AG10803 (cell line): ENCODE measurements at regions not wholly inside any gene's neighbourhood (a gene's known extent, or its start where the extent isn't known, plus 50 kb on each side); places are given as distances from the start of the nearest gene placed in this dataset.
A peak's percentile ranks its signal among the peaks of the same experiment; 100 is the strongest.

ENCODE experiments used
- DNase-seq: peaks from one replicate; pipeline ENCODE4 v3.0.0; 2010; ENCODE audit warnings: low read depth
- H3K4me3 ChIP-seq: 2 replicates; pipeline ENCODE4 v1.5.1; 2011; ENCODE audit warnings: mild to moderate bottlenecking, low read length, control low read depth
- TF ChIP-seq, protein P1 (sequence below): conservative IDR thresholded peaks from 2 replicates; pipeline ENCODE4 v1.5.1; 2011; ENCODE audit warnings: mild to moderate bottlenecking, low read length, control low read depth, inconsistent platforms

DNA sequence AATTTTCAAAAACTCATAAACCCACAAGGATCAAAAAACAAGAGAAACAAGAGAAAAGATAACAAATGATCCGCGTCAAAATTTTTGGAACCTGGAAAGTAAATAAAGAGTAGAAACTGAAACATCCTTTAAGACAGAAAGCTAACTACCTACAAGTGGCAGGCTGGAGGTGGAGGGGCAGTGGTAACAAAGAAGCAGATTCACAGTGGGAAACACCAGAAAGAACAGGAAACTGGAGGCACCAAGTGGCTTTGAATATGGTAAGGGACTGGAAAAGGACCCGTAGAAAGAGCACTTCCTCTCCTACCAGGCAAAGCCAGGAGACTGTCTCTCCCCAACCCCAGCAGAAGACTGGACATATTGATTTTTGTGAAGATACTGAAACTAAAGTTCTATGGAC is 100.6 kb upstream of the TARS1 start:
- H3K4me3 ChIP-seq: no peak overlapping the region
- TF ChIP-seq, protein P1, sequence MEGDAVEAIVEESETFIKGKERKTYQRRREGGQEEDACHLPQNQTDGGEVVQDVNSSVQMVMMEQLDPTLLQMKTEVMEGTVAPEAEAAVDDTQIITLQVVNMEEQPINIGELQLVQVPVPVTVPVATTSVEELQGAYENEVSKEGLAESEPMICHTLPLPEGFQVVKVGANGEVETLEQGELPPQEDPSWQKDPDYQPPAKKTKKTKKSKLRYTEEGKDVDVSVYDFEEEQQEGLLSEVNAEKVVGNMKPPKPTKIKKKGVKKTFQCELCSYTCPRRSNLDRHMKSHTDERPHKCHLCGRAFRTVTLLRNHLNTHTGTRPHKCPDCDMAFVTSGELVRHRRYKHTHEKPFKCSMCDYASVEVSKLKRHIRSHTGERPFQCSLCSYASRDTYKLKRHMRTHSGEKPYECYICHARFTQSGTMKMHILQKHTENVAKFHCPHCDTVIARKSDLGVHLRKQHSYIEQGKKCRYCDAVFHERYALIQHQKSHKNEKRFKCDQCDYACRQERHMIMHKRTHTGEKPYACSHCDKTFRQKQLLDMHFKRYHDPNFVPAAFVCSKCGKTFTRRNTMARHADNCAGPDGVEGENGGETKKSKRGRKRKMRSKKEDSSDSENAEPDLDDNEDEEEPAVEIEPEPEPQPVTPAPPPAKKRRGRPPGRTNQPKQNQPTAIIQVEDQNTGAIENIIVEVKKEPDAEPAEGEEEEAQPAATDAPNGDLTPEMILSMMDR: no peak
- no peak for DNase-seq

DNA sequence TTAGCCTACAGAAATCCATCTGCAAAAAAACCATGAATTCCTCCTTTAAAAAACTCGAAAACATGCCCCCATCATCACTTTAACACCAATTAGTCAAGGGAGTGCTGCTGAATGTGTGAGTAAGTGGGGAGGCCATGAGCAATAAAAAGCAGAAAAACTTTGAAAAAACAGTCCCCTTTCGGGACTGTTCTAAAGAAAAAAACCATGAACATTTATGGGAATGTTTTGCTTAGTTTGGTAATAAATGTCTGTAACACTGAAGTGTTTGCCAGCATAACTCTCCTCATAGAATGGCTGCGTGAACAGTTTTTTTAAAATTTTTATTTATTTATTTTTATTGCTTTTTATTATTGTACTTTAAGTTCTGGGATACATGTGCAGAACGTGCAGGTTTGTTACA is 99.4 kb upstream of the TARS1 start:
- TF ChIP-seq, protein P1: no peak
- DNase-seq: no peak
- no peak overlapping the region for H3K4me3 ChIP-seq

DNA sequence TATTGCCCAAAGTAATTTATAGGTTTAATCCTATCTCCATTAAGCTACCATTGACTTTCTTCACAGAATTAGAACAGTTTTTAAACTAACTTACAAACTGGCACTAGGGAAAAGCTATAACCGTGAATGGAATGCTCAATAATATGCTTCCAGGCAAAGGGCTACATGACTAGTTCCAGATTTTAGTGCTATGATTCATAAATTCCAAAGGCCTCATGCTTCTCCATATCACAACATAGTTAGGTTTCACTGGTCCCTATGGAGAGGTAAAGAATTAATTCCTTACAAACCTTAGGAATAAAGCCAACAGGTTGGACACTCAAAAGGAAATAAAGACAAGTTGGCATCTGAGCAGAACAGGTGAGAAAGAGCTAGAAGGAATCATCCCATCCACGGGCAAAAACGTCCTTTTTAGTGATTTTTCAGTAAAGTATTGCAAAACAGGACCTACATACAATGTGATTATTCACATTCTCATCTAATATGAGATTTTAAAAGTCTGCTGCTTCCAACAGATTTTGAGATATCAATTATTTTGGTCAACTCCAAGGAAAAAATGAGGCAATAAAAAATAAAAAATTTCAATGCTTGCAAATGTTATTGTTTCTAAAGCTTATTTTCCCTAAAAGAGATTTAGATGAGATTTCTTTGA is 97.0 kb upstream of the TARS1 start:
- peak; percentile 91 for DNase-seq
- H3K4me3 ChIP-seq: no peak overlapping the region
- TF ChIP-seq, protein P1: no peak

DNA sequence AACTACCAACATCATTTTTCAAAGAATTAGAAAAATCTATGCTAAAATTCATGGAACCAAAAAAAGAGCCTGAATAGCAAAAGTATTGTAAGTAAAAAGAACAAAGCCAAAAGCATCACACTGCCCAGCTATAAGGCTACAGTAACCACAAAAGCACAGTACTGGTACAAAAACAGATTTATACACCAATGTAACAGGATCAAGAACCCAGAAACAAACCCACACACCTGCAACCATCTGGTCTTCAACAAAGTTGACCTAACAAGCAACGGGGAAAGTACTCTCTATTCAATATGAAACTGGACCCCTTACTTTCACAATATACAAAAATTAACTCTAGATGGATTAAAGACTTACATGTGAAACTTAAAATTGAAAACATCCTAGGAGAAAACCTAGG is 94.2 kb upstream of the TARS1 start:
- H3K4me3 ChIP-seq: no peak overlapping the region
- DNase-seq: no peak
- TF ChIP-seq, protein P1: no peak

DNA sequence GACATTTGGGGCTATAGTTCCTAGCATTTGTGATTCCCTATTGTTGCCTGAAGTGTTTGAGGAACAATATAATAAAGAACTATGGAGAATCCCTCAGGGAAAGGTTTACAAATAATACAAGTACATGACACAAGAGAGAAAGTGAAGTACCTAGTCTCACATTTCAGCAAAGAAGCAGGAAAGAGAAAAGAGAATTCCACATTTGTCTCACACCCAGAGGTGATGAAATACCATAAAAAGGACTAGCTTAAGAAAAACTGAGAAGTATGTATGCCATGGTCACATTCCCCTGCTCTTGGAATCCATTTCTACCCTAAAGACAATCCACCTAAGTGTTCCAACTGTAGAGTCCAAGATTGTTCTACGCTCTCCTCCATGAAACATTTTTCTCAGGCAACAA is 79.0 kb upstream of the TARS1 start:
- DNase-seq: peak; percentile 41
- TF ChIP-seq, protein P1: no peak
- H3K4me3 ChIP-seq: no peak overlapping the region

DNA sequence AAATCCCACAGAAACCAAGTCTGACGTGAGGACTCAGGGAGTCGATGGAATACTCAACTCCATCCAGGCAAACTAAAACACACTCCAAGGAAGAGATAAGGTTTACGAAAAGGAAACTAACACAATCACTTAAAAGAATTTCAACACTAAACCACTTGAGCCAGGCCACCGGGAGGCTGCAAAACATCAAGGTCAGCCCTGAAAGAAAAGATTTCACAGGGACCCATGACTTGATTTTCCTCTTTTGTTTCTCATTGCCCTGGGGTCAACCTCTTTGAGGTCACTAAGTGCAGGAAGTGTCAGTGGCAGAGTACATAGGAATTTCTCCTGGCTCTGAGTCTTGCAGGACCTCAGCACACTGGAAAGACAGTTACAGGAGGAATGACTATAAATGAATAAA is 77.8 kb upstream of the TARS1 start:
- DNase-seq: peak; percentile 36
- no peak overlapping the region for H3K4me3 ChIP-seq
- TF ChIP-seq, protein P1: no peak

DNA sequence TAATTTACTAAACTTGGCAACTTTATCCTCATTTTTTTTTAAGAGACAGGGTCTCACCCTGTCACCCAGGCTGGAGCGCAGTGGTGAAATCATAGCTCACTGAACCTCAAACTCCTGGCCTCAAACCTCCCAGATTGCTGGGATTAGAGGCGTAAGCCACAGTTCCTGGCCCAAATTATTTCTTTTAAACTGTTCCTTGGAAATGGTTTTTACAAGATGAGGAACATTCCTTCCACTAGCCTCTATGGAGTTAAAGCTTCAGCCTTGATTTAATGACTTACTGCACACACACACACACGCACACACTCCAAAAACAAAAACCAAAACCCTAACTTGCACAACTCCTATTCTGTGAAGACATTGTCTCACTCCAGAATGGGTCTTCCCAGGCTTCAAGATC is 77.2 kb upstream of the TARS1 start:
- TF ChIP-seq, protein P1: peak; percentile 28
- no peak overlapping the region for H3K4me3 ChIP-seq
- peak; percentile 75 for DNase-seq
